ENCODE measurements at regions not wholly inside any gene's neighbourhood (a gene's known extent, or its start where the extent isn't known, plus 50 kb on each side); places are given as distances from the start of the nearest gene placed in this dataset.

DNA sequence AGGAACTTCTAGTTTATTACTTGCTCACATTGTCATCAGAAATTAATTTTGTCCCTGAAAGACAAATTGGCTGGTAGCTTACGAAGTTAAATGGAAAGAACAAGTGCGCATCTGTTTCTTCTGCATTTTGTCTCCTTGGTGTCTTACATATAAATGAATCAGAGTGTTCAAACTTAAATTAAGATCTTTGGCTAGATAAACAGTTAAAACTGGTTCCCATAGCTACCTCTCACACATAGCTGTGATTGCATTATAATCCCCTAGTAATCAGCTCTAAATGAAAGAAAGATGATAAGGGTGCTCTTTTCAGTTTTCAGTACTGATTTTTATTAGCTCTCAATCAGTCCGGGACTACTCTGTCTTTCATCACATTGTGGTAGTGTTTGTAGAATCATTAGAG is 124.2 kb upstream of the LMO4 start:
- Histone ChIP-seq H3K27ac (ENCODE audit: low read length in 2 of 2) (no peak overlapping the region), H3K9ac (ENCODE audit: low read length) (no peak overlapping the region), H3K36me3 (replicated peaks in 1 of 2; ENCODE audit: control extremely low read depth in 1 of 2, control insufficient read depth in 1 of 2, extremely low read depth in 1 of 2, insufficient read depth in 2 of 2, low read length in 1 of 2) (no peaks in the 10 kb centered on the region), H3K9me3 (ENCODE audit: control extremely low read depth in 1 of 3, control insufficient read depth in 2 of 3, insufficient read depth in 1 of 3, low read length in 2 of 3) (no peaks in the 10 kb centered on the region), H3K27me3 (replicated peaks in 1 of 4; ENCODE audit: control extremely low read depth in 1 of 4, control insufficient read depth in 3 of 4, insufficient read depth in 4 of 4, low read length in 3 of 4) (peaks cover 0 to 28% (median 18%) of the 10 kb centered on the region in 4 experiments), H3K4me3 (ENCODE audit: control extremely low read depth in 1 of 5, extremely low read depth in 1 of 5, insufficient read depth in 1 of 5, low read depth in 2 of 5, low read length in 4 of 5) (no peak overlapping the region), H3K4me1 (ENCODE audit: control insufficient read depth in 2 of 2, insufficient read depth in 2 of 2, low read length in 2 of 2) (peaks cover 8 to 9% of the 10 kb centered on the region in 2 donors), H4K20me1 (ENCODE audit: control insufficient read depth, insufficient read depth, low read length, poor library complexity, severe bottlenecking) (no peaks in the 10 kb centered on the region), H2AFZ (ENCODE audit: insufficient read depth, low read depth, low read length, poor library complexity, severe bottlenecking) (no peak overlapping the region), H3K4me2 (replicated peaks; ENCODE audit: low read depth, low read length, poor library complexity, severe bottlenecking) (no peak overlapping the region), H3K79me2 (ENCODE audit: control insufficient read depth, insufficient read depth, low read length) (no peaks in the 10 kb centered on the region)
- intact Hi-C loops (cut with micrococcal nuclease): no loop called here
- ChIA-PET CTCF (no interaction called here), POLR2A (no interaction called here)
- DNase-seq (no peak), ATAC-seq (ENCODE audit: low read depth) (no peak)
- peaks cover 9% of the 10 kb centered on the region for H3K4me1 Mint-ChIP-seq
- no peak overlapping the region for H3K27ac Mint-ChIP-seq
- H3K9me3 Mint-ChIP-seq (ENCODE audit: insufficient read depth): no peaks in the 10 kb centered on the region
- TF ChIP-seq, protein P1, sequence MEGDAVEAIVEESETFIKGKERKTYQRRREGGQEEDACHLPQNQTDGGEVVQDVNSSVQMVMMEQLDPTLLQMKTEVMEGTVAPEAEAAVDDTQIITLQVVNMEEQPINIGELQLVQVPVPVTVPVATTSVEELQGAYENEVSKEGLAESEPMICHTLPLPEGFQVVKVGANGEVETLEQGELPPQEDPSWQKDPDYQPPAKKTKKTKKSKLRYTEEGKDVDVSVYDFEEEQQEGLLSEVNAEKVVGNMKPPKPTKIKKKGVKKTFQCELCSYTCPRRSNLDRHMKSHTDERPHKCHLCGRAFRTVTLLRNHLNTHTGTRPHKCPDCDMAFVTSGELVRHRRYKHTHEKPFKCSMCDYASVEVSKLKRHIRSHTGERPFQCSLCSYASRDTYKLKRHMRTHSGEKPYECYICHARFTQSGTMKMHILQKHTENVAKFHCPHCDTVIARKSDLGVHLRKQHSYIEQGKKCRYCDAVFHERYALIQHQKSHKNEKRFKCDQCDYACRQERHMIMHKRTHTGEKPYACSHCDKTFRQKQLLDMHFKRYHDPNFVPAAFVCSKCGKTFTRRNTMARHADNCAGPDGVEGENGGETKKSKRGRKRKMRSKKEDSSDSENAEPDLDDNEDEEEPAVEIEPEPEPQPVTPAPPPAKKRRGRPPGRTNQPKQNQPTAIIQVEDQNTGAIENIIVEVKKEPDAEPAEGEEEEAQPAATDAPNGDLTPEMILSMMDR (IDR thresholded peaks at IDR 0.05): no peak
- TF ChIP-seq EZH2 (IDR thresholded peaks at IDR 0.05; ENCODE audit: borderline replicate concordance, insufficient read depth, low read depth, low read length, poor library complexity, severe bottlenecking): no peak
- peaks cover 48% of the 10 kb centered on the region for H3K27me3 Mint-ChIP-seq
- no CpG with 5 or more reads among the region's 3 CpGs for WGBS (ENCODE audit: insufficient coverage)
- no peak overlapping the region for H3K4me3 Mint-ChIP-seq

GRCh38 chr1:87204921-87205320 is 123.8 kb upstream of the LMO4 start:
- intact Hi-C loops (cut with micrococcal nuclease): no loop called here
- WGBS (ENCODE audit: insufficient coverage): no CpG with 5 or more reads among the region's 8 CpGs

More at GRCh38 chr1:87204921-87205320, 123.8 kb upstream of the LMO4 start:
- no peaks in the 10 kb centered on the region for H3K79me2 ChIP-seq (ENCODE audit: control insufficient read depth, insufficient read depth, low read length)
- H3K27me3 ChIP-seq (replicated peaks in 1 of 4; ENCODE audit: control extremely low read depth in 1 of 4, control insufficient read depth in 3 of 4, insufficient read depth in 4 of 4, low read length in 3 of 4): peaks cover 0 to 27% (median 16%) of the 10 kb centered on the region in 4 experiments
- Mint-ChIP-seq H3K4me3 (no peak overlapping the region), H3K9me3 (ENCODE audit: insufficient read depth) (no peaks in the 10 kb centered on the region), H3K27ac (no peak overlapping the region), H3K27me3 (peaks cover 45% of the 10 kb centered on the region), H3K4me1 (peaks cover 9% of the 10 kb centered on the region)
- no peaks in the 10 kb centered on the region for H3K9me3 ChIP-seq (ENCODE audit: control extremely low read depth in 1 of 3, control insufficient read depth in 2 of 3, insufficient read depth in 1 of 3, low read length in 2 of 3)
- H3K4me2 ChIP-seq (replicated peaks; ENCODE audit: low read depth, low read length, poor library complexity, severe bottlenecking): no peak overlapping the region
- DNase-seq (no peak), ATAC-seq (ENCODE audit: low read depth) (no peak)
- H3K27ac ChIP-seq (ENCODE audit: low read length in 2 of 2): no peak overlapping the region
- peaks cover 8 to 9% of the 10 kb centered on the region in 2 donors for H3K4me1 ChIP-seq (ENCODE audit: control insufficient read depth in 2 of 2, insufficient read depth in 2 of 2, low read length in 2 of 2)
- no peaks in the 10 kb centered on the region for H3K36me3 ChIP-seq (replicated peaks in 1 of 2; ENCODE audit: control extremely low read depth in 1 of 2, control insufficient read depth in 1 of 2, extremely low read depth in 1 of 2, insufficient read depth in 2 of 2, low read length in 1 of 2)
- no peak overlapping the region for H3K9ac ChIP-seq (ENCODE audit: low read length)
- ChIA-PET POLR2A (no interaction called here), CTCF (no interaction called here)
- TF ChIP-seq, protein P1 (IDR thresholded peaks at IDR 0.05): no peak
- TF ChIP-seq EZH2 (IDR thresholded peaks at IDR 0.05; ENCODE audit: borderline replicate concordance, insufficient read depth, low read depth, low read length, poor library complexity, severe bottlenecking): no peak
- H3K4me3 ChIP-seq (ENCODE audit: control extremely low read depth in 1 of 5, extremely low read depth in 1 of 5, insufficient read depth in 1 of 5, low read depth in 2 of 5, low read length in 4 of 5): no peak overlapping the region
- no peak overlapping the region for H2AFZ ChIP-seq (ENCODE audit: insufficient read depth, low read depth, low read length, poor library complexity, severe bottlenecking)
- H4K20me1 ChIP-seq (ENCODE audit: control insufficient read depth, insufficient read depth, low read length, poor library complexity, severe bottlenecking): no peaks in the 10 kb centered on the region
